HG03045 (cell line): ENCODE measurements at regions not wholly inside any gene's neighbourhood (a gene's known extent, or its start where the extent isn't known, plus 50 kb on each side); places are given as distances from the start of the nearest gene placed in this dataset.

Experiments
- ATAC-seq: cut with Tn5 transposase; IDR thresholded peaks from one replicate; pipeline ENCODE4 v1.9.1; 2021; ENCODE audit warnings: mild to moderate bottlenecking, moderate library complexity; ENCODE audit not compliant: unreplicated experiment

DNA sequence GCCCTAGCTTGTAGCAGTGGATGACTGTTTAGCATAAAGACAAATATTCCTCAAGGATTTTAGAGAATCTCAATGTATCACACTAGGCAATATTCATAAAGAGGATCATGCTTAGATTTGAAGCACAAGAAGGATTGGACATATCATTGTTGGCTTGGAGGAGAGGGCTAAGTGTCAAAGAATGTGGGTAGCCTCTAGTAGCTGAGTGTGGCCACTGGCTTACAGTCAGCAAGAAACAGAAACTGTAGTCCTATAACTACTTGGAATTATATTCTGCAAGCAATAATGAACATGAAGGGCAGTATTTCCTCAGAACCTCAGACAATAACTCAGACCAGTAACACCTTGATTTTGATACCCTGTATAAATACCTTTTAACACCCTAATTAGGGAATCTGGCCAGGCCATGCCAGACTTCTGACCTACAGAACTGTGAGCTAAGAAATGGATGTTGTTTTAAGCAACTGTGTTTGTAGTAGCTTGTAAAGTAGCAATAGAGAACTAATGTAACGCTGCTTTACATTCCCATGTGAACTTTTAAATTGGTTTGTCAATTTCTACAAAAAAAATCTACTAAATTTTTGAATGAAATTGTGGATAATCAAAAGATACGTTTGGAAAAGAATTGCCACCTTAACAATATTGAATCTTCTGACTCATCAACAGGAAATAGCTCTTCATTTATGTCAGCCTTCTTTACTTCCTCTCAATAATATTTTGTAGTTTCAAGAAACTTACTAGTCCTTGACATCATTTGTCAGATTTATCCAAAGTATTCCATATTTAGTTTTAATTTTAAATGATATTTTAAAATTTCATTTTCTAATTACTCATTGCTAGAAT is 65.2 kb upstream of the RSPO3 start:
- no peak for ATAC-seq

DNA sequence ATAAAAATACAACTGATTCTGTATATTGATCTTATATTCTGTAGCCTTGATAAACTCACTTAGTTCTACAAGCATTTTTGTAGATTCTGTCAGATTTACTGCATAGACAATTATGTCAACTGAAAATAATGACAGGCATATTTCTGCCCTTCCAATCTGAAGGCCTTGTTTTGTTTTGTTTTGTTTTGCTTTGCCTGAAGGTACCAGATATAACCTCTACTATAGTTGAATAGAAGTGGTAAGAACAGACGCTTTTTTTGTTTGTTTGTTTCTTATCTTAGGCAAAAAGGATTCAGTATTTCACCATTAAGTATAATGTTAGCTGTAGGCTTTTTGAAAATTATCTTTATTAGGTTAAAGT is 64.6 kb upstream of the RSPO3 start:
- no peak for ATAC-seq

DNA sequence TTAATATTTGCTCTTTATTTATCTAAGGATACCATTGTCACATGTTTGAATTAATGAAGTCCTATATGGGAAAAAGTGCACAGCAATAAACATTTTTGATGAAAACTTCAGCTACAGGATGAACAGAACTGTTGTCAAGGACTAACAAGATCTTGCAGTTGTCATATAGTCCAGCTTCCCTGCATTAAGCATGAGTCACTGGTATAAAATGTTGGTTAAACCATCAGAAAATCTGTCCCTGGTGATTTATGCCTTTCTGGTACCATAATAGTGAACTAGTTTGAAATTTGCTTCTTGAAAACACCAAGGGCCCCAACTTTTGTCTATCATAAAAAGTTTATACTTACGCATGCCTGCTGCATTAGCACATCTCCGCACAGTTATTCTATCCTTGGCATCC is 60.4 kb upstream of the RSPO3 start:
- ATAC-seq = no peak

DNA sequence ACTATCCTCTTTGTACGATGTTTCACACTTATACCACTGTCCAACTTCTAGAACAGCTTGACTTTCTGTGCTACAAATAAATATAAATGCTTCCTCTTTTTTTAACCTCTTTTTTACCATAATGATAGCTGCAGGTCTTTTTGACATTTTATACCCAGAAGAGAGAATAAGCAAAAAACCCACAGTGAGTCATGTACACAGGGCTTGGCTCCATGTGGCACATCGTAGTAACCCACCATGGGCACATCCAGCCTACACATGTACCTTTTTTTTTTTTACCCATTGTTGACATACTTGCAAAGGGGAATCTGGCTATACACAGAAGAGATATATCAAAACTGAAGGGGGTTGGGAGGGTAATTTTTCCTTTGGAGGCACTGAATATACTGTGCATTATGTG is 59.5 kb upstream of the RSPO3 start:
- no peak for ATAC-seq
